ENCODE measurements at regions not wholly inside any gene's neighbourhood (a gene's known extent, or its start where the extent isn't known, plus 50 kb on each side); places are given as distances from the start of the nearest gene placed in this dataset.
"Not testable (repeated sequence)": the region's sequence is repeated elsewhere in the genome, so short reads cannot be mapped to it uniquely, and the experiment has no call there.

GRCh38 chr3:26291840-26292239 is 330.7 kb upstream of the LRRC3B start:
- no peak for DNase-seq

DNA sequence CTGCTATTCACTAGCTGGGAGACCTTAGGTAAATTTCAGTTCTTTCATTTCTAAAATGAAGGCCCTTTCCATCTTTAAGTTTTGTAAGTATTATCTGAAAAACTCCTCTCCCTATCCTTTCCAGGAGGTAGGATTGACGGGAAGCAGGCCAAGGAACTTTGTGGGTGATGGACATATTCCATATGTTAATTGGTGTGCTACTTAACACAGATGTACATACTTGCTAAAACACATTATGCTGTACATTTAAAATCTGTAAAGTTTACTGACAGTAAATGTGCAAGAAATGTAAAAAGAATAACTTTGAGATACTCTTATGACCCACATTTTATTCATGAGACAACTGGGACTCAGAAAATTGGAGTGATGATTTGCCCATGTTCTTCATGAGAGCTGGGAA is 329.8 kb upstream of the LRRC3B start:
- DNase-seq, result no peak

DNA sequence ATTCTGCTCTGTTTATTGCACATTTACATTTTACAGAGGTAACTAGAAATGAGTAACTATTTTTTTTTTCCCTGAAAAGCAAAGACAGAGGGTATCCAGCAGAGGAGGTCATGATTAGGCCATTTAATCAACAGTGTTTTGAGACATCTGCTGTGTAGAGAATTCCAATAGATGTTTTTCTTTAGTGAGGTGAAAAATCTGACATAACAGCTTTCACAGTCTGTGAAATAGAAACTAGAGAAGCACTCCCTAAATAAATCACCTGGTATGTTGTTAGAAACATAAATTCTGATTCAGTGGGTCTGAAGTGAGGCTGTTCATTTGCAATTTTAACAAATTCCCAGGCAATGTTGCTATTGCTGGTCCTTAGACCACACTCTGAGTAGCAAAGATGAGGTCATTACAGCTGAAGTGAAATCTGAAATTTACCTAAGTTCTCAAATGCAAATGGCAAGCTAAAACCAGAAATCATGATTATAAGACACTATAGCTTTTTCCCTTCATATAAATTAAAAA is 329.2 kb upstream of the LRRC3B start:
- no peak for DNase-seq

DNA sequence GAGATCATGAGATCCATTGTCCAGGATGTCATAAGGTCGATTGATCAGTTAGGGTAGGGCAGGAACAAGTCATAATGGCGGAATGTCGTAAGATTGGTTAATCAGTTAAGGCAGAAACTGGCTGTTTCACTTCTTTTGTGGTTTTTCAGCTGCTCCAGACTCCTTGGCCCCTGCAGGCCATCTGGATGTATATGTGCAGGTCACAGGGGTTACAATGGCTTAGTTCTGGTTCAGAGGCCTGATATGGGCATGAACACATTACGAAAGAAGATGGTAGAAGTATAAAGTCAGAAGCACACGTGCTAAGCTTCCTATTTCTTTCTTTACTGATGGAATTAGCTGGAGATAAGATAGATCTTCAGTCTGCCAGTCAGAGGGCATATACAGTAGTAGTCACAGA is 315.4 kb upstream of the LRRC3B start:
- no peak for DNase-seq

DNA sequence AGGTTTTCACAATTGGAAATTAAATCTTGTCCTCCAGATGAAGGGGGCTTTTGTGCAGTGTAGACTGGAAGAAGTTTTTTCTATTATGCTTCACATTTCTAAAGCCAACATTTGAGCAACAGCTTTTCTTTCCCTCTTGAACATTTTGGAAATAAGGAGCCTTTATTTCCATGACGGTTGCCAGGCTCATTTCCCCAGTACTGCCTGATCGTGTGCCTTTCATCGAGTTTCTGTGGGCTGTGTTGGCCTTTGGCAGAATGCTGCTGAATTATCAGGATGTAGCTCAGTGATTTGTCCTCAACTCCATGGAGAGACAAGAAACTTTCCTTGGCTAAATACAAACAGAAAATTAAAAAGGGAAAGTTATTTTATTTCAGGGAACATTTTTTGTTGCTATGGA is 314.8 kb upstream of the LRRC3B start:
- DNase-seq, result no peak

DNA sequence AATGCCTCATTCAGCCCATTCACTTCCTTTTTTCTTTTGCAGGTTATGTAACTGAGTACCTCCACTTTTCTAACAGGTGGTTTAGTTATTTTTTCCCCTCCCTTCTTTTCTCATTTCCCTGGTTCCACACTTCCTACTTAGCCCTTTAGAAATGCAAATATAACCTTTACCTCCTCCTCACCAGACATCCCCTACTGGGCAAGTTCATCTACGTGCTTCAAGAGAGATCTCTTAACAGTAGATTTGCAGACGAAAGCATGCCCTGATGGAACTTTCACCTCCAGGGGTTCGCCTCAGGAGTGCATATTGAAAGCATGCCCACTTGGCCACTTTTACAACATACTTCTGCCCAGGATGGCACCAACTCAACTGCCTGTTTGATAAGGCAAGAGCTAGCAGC is 314.1 kb upstream of the LRRC3B start:
- no peak for DNase-seq

DNA sequence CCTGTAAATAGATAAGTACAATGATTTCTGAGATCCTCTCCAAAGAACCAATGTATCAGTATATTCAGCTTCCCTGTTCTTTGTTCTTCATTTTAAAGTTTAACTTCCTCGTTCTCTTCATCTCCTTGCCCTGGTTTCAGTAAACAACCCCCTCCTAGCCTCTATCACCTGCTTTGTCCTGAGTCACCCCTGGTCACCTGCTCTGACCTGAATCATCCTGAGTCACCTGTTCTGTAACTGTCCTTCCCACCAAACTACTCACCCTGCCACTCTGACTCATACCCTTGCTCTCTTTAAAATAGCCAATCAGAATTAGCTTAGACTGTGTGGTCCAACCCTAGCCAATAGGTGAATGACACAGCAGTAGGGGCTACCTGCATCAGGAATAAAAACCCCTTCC is 313.0 kb upstream of the LRRC3B start:
- DNase-seq, result not testable (repeated sequence)

DNA sequence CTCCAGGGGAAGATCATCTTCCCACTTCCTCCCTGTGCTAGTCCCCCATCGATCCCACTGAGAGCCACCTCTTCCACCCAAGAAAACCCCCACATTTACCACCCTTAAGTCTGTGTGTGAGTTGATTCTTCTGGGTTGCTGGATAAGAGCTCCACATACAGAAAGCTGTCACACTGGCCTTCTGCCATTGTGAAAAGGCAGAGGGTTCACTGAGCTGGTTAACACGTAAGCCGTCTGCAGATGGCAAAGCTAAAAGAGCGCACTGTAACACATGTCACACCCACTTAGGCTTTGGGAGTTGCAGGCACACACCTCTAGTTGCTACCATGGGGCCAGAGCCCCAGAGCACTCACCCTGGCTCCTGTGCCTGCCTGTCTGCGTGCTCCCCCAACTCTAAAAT is 309.8 kb upstream of the LRRC3B start:
- DNase-seq, result no peak

DNA sequence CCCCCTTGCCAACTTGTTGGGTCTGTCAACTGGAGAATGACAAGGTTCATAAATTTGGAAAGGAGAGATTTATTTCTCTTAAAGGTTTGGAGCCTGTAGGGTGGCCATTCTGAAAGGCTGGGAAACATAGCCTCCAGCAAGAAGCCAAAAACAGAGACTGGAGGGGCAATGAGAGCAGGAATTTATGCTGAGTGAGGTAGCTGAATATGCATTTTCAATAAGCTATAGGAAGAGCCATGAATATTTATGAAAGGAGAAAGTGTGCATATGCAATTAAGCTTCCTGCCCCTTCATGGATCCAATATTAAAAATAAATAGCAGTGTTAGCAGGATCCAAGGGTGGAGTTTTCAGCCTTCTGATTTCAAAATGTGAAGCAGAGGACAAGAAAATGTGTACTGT is 306.1 kb upstream of the LRRC3B start:
- DNase-seq, result no peak

- not testable (repeated sequence) for DNase-seq
Observed at GRCh38 chr3:26323741-26324140, 298.8 kb upstream of the LRRC3B start.

DNA sequence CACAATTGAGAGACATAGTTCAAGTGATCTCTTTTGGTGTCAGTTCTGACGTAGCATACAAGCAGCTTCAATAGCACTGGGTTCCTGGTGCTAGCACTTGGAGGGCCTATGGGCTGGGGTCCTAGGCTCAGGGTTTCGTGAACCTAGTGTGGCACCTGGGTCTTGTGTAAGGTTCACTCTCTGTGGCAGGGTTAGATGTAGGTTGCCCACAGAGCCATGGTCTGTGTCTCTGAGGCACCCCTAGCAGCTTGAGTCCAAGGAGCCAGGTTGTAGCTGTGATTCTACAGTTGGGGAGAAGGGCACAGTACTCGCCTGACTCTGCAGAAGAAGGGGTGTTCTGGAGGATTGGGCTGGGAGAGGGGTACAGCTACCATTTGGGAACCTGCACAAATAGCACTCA is 282.6 kb upstream of the LRRC3B start:
- no peak for DNase-seq

DNA sequence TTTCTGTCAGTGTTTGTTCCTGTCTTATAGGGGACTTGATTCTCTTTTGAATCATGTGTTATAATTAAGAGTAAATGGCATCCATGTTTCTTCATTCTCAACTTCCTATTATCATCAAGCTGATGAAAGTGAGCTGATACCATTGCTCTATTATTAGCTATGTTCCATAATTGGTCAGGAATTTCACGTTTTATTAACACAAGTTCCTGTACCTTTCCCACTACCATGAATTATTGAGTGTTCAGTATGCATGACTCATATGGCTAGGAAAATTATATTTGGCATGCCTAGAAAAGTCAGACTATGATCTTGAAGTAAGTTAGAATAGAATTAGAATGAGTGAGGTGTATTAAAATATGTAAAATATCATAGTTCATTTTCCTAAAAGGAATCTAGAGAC is 278.9 kb upstream of the LRRC3B start:
- no peak for DNase-seq

GRCh38 chr3:26345613-26346012 is 277.0 kb upstream of the LRRC3B start:
- no peak for DNase-seq

- DNase-seq, result no peak
Observed at GRCh38 chr3:26346497-26346896, 276.1 kb upstream of the LRRC3B start.

- DNase-seq, result no peak
Observed at GRCh38 chr3:26347150-26347549, 275.4 kb upstream of the LRRC3B start.

DNA sequence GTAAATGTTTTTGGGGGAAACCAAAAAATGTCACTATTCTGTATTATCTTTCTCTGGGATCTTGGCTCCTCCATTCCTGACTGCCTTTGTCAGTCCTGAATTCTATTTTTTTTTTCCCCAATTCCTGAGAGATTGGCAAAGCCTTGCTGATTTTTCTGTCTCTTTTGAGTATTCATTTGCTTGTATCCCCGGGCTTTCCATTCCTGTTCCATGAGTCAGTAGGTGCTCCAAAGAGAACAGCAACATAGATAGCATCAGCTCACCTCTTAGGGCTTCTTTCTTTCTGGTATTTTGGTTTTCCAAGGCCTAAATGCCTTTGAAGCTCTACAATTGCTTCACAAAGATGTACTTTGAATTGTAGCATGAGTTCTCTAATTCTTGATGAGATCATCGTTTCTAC is 271.7 kb upstream of the LRRC3B start:
- DNase-seq, result no peak

- DNase-seq, result no peak
Observed at GRCh38 chr3:26353097-26353496, 269.5 kb upstream of the LRRC3B start.

GRCh38 chr3:26358405-26358804 is 264.2 kb upstream of the LRRC3B start:
- DNase-seq, result no peak

GRCh38 chr3:26365706-26366105 is 256.9 kb upstream of the LRRC3B start:
- no peak for DNase-seq

DNA sequence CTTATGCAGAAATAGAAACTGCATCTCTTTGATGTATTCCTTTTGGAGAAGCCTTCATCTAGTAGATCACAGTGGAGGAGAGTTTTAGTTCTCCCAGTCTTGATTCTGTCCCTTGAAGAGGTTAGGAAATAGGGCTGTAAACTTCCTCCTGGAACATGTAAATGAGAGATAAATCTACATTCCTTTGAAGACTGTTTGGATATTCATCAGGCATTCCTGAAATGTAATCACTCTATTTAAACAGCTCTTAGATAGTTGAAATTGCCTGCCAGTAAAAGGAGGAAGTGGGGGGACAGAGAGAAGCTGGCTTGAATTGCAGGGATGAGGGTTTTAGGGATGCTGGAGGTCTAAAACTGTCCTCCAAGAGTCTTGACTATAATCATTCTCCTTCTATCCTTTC is 254.3 kb upstream of the LRRC3B start:
- no peak for DNase-seq

DNA sequence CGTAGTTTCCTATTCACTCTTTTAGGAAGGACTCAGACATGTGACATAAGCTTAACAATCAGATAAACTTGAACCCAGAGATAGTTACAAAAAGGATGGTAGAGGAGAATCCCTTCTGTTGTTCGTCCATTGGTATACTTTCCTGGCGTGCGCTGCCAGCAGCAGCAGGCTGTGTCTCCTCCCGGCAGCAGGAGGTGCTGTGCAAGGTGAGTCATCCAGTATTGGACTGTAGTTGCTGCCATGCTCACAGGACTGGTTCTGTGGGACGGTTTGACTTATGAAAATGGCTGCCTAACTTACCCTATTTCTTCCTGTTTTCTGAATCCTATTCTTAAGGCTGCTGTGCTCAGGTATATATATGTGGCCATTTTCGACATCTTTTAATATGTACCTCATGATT is 253.4 kb upstream of the LRRC3B start:
- no peak for DNase-seq

DNA sequence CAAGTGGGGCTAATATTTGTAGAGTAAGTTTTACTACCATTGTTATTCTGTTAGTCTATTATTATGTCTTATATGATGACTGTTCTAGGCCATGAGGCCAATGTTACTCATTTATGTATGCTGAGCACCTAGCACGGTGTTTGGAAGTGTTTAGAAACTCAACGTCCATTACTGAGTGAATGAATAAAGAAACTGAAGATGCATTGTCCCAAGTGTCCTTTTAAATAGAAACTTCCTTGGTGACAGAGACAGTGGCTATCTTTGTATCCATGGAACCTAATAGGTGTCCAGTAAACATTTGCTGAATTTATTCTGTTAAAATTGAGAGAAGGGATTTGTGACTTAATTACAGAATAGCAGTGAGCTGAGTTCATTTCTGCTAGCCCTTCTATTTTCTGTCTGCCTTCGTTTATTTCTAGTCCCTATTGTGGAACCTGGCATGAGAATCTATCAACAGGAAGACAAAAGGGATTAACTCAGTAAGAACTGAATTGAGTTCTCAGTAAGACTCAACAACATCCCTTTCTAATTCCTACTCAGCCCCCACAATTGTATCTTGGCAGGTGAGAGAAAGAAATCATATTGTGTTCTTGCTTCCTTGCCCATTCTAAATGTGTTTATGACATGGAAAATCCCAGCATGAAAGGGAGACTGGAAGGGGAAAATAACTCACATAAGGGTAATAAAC is 246.6 kb upstream of the LRRC3B start:
- no peak for DNase-seq

DNA sequence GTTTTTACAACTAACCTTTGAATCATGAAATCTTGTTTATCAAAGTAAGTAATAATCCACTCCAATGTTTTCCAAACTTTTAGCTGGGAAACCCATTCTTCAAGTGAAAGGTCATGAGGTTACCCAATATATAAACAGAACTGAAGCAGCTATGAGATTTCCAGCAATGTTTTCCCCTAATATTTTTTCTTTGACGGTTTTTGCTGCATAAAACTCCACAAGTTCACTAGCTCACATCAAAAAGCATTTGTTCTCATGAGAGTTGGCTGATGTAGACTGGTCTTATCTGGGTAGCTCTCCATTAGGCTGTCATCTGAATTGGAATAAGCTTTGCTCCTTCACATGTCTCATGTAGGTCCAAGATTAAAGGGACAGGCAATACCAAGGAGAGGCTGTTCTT is 241.2 kb upstream of the LRRC3B start:
- DNase-seq, result no peak

- DNase-seq, result no peak
Observed at GRCh38 chr3:26406636-26407035, 215.9 kb upstream of the LRRC3B start.

- DNase-seq, result no peak
Observed at GRCh38 chr3:26418553-26418952, 204.0 kb upstream of the LRRC3B start.
